ENCODE measurements at regions not wholly inside any gene's neighbourhood (a gene's known extent, or its start where the extent isn't known, plus 50 kb on each side); places are given as distances from the start of the nearest gene placed in this dataset.
"Not testable (repeated sequence)": the region's sequence is repeated elsewhere in the genome, so short reads cannot be mapped to it uniquely, and the experiment has no call there.

- no peak for TF ChIP-seq CTCF (conservative IDR thresholded peaks at IDR 0.05)
Measured at GRCh38 chr6:144530118-144530517, 245.0 kb downstream of the UTRN start.

GRCh38 chr6:144532238-144532637 is 247.1 kb downstream of the UTRN start:
- H3K27ac ChIP-seq = not testable (repeated sequence)

More at GRCh38 chr6:144530118-144530517, 245.0 kb downstream of the UTRN start:
- no peak overlapping the region for H3K27ac ChIP-seq

- H3K27ac ChIP-seq = no peak overlapping the region
- TF ChIP-seq CTCF (conservative IDR thresholded peaks at IDR 0.05) = no peak
Measured at GRCh38 chr6:144534180-144534579, 249.0 kb downstream of the UTRN start.

GRCh38 chr6:144535630-144536029 is 250.5 kb downstream of the UTRN start:
- TF ChIP-seq CTCF (conservative IDR thresholded peaks at IDR 0.05) = no peak
- H3K27ac ChIP-seq = no peak overlapping the region

- TF ChIP-seq CTCF (conservative IDR thresholded peaks at IDR 0.05) = no peak
- no peak overlapping the region for H3K27ac ChIP-seq
Measured at GRCh38 chr6:144536079-144536478, 250.9 kb downstream of the UTRN start.

- no peak overlapping the region for H3K27ac ChIP-seq
- TF ChIP-seq CTCF (conservative IDR thresholded peaks at IDR 0.05) = no peak
Measured at GRCh38 chr6:144543006-144543871, 258.1 kb downstream of the UTRN start.

GRCh38 chr6:144544266-144544830 is 259.2 kb downstream of the UTRN start:
- no peak for TF ChIP-seq CTCF (conservative IDR thresholded peaks at IDR 0.05)

GRCh38 chr6:144546807-144547206 is 261.7 kb downstream of the UTRN start:
- no peak for TF ChIP-seq CTCF (conservative IDR thresholded peaks at IDR 0.05)
- H3K27ac ChIP-seq = no peak overlapping the region

More at GRCh38 chr6:144544266-144544830, 259.2 kb downstream of the UTRN start:
- no peak overlapping the region for H3K27ac ChIP-seq

All from VCaP (cell line).